ENCODE measurements at regions not wholly inside any gene's neighbourhood (a gene's known extent, or its start where the extent isn't known, plus 50 kb on each side); places are given as distances from the start of the nearest gene placed in this dataset.

- H3K4me1 Mint-ChIP-seq = no peaks in the 10 kb centered on the region
- Histone ChIP-seq H3K27ac (ENCODE audit: low read depth in 1 of 2, low read length in 2 of 2) (no peak overlapping the region), H3K27me3 (ENCODE audit: control insufficient read depth in 2 of 2, insufficient read depth in 2 of 2, low read length in 2 of 2) (peaks cover 0 to 5% of the 10 kb centered on the region in 2 donors), H3K36me3 (replicated peaks in 1 of 2; ENCODE audit: control insufficient read depth in 1 of 2, insufficient read depth in 2 of 2, low read length in 2 of 2) (no peaks in the 10 kb centered on the region), H3K4me3 (replicated peaks in 1 of 3; ENCODE audit: low read depth in 2 of 3, low read length in 3 of 3) (no peak overlapping the region), H3K4me1 (ENCODE audit: control insufficient read depth in 1 of 2, insufficient read depth in 2 of 2, low read length in 2 of 2) (no peaks in the 10 kb centered on the region), H2AFZ (ENCODE audit: insufficient read depth, low read depth, low read length, poor library complexity, severe bottlenecking) (no peak overlapping the region), H3K79me2 (ENCODE audit: insufficient read depth, low read length) (no peaks in the 10 kb centered on the region), H4K20me1 (ENCODE audit: insufficient read depth, low read length) (no peaks in the 10 kb centered on the region), H3K9ac (ENCODE audit: insufficient read depth, low read length, poor library complexity, severe bottlenecking) (no peak overlapping the region), H3K9me3 (replicated peaks in 1 of 2; ENCODE audit: control insufficient read depth in 1 of 2, insufficient read depth in 1 of 2, low read length in 2 of 2) (no peaks in the 10 kb centered on the region), H3K4me2 (replicated peaks; ENCODE audit: extremely low read depth, low read length, poor library complexity, severe bottlenecking) (no peak overlapping the region)
- no peaks in the 10 kb centered on the region for H3K36me3 Mint-ChIP-seq
- TF ChIP-seq, protein P1, sequence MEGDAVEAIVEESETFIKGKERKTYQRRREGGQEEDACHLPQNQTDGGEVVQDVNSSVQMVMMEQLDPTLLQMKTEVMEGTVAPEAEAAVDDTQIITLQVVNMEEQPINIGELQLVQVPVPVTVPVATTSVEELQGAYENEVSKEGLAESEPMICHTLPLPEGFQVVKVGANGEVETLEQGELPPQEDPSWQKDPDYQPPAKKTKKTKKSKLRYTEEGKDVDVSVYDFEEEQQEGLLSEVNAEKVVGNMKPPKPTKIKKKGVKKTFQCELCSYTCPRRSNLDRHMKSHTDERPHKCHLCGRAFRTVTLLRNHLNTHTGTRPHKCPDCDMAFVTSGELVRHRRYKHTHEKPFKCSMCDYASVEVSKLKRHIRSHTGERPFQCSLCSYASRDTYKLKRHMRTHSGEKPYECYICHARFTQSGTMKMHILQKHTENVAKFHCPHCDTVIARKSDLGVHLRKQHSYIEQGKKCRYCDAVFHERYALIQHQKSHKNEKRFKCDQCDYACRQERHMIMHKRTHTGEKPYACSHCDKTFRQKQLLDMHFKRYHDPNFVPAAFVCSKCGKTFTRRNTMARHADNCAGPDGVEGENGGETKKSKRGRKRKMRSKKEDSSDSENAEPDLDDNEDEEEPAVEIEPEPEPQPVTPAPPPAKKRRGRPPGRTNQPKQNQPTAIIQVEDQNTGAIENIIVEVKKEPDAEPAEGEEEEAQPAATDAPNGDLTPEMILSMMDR (IDR thresholded peaks at IDR 0.05) = no peak
- peaks cover 0 to 4% (median 3%) of the 10 kb centered on the region in 3 donors for H3K27me3 Mint-ChIP-seq (ENCODE audit: low read depth in 3 of 3)
- H3K27ac Mint-ChIP-seq = no peak overlapping the region
- intact Hi-C loops (cut with micrococcal nuclease) = no loop called here
- no peak for DNase-seq
- 100% methylated on average over 1 of the region's 3 CpGs for WGBS (ENCODE audit: insufficient coverage)
- H3K4me3 Mint-ChIP-seq = no peak overlapping the region
- H3K9me3 Mint-ChIP-seq = peaks cover 0 to 3% (median 0%) of the 10 kb centered on the region in 7 donors
Observed at GRCh38 chr7:45350896-45351295, 193.3 kb downstream of the RAMP3 start.

DNA sequence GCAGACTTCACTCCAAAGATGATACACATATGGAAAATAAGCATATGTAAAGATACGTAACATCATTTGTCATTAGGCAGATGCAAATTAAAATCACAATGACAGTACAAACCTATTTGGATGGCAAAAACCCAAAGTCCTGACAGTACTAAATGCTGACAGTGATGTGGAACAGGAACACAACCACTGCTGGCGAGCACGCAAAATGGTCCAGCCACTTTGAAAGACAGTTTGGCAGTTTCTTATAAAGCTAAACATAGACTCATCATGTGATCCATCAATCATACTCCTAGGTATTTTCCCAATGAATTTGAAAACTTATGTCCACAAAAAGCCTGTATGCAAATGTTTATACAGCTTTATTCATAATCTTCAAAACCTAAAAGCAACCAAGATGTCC, 200.7 kb downstream of the RAMP3 start:
- Histone ChIP-seq H4K20me1 (ENCODE audit: insufficient read depth, low read length) (no peaks in the 10 kb centered on the region), H3K36me3 (replicated peaks in 1 of 2; ENCODE audit: control insufficient read depth in 1 of 2, insufficient read depth in 2 of 2, low read length in 2 of 2) (no peaks in the 10 kb centered on the region), H3K79me2 (ENCODE audit: insufficient read depth, low read length) (no peaks in the 10 kb centered on the region), H3K9ac (ENCODE audit: insufficient read depth, low read length, poor library complexity, severe bottlenecking) (no peak overlapping the region), H3K9me3 (replicated peaks in 1 of 2; ENCODE audit: control insufficient read depth in 1 of 2, insufficient read depth in 1 of 2, low read length in 2 of 2) (no peaks in the 10 kb centered on the region), H3K27me3 (ENCODE audit: control insufficient read depth in 2 of 2, insufficient read depth in 2 of 2, low read length in 2 of 2) (peaks cover 0 to 5% of the 10 kb centered on the region in 2 donors), H2AFZ (ENCODE audit: insufficient read depth, low read depth, low read length, poor library complexity, severe bottlenecking) (no peak overlapping the region), H3K4me1 (ENCODE audit: control insufficient read depth in 1 of 2, insufficient read depth in 2 of 2, low read length in 2 of 2) (no peaks in the 10 kb centered on the region), H3K27ac (ENCODE audit: low read depth in 1 of 2, low read length in 2 of 2) (no peak overlapping the region), H3K4me2 (replicated peaks; ENCODE audit: extremely low read depth, low read length, poor library complexity, severe bottlenecking) (no peak overlapping the region), H3K4me3 (replicated peaks in 1 of 3; ENCODE audit: low read depth in 2 of 3, low read length in 3 of 3) (no peak overlapping the region)
- Mint-ChIP-seq H3K27me3 (ENCODE audit: low read depth in 3 of 3) (peaks cover 0 to 2% (median 1%) of the 10 kb centered on the region in 3 donors), H3K4me1 (no peaks in the 10 kb centered on the region), H3K36me3 (no peaks in the 10 kb centered on the region), H3K9me3 (peaks cover 0 to 3% (median 0%) of the 10 kb centered on the region in 7 donors), H3K27ac (no peak overlapping the region), H3K4me3 (no peak overlapping the region)
- TF ChIP-seq, protein P1 (IDR thresholded peaks at IDR 0.05) = no peak
- intact Hi-C loops (cut with micrococcal nuclease) = no loop called here
- 94% methylated on average over 2 of the region's 3 CpGs for WGBS (ENCODE audit: insufficient coverage)
- DNase-seq = no peak
